CD14-positive monocyte (primary cell): ENCODE measurements at regions not wholly inside any gene's neighbourhood (a gene's known extent, or its start where the extent isn't known, plus 50 kb on each side); places are given as distances from the start of the nearest gene placed in this dataset.
"Not testable (repeated sequence)": the region's sequence is repeated elsewhere in the genome, so short reads cannot be mapped to it uniquely, and the experiment has no call there.

ENCODE experiments used
- DNase-seq, 3 donors: peaks; one replicate each; pipeline ENCODE4 v3.0.0-alpha.2; 2011 to 2022
- H2AFZ ChIP-seq: 2 replicates; pipeline ENCODE4 v1.6.0; 2012; ENCODE audit warnings: mild to moderate bottlenecking, low read depth, low read length, inconsistent platforms; ENCODE audit not compliant: insufficient read depth, poor library complexity, severe bottlenecking
- H3K27ac ChIP-seq, 2 donors: 1 replicate in 1 of 2; 2 replicates in 1 of 2; pipeline ENCODE4 v1.5.1; 2012 to 2013; ENCODE audit warnings: low read length in 2 of 2, control low read depth in 1 of 2, inconsistent platforms in 1 of 2, low read depth in 1 of 2, mild to moderate bottlenecking in 1 of 2
- H3K27me3 ChIP-seq, 2 donors: one replicate each; pipeline versions ENCODE4 v1.6.0 to v1.6.1; 2011 to 2013; ENCODE audit warnings: low read length in 2 of 2; ENCODE audit not compliant: control insufficient read depth in 2 of 2, insufficient read depth in 2 of 2
- H3K36me3 ChIP-seq, 2 donors: replicated peaks in 1 of 2; 1 replicate in 1 of 2; 2 replicates in 1 of 2; pipeline versions ENCODE4 v1.5.1 to v1.6.1; 2012 to 2013; ENCODE audit warnings: low read length in 2 of 2, control low read depth in 1 of 2, inconsistent platforms in 1 of 2, mild to moderate bottlenecking in 1 of 2; ENCODE audit not compliant: insufficient read depth in 2 of 2, control insufficient read depth in 1 of 2
- H3K4me1 ChIP-seq, 2 donors: 1 replicate in 1 of 2; 2 replicates in 1 of 2; pipeline versions ENCODE4 v1.5.1 to v1.6.1; 2012 to 2013; ENCODE audit warnings: low read length in 2 of 2, control low read depth in 1 of 2, inconsistent platforms in 1 of 2, mild to moderate bottlenecking in 1 of 2, moderate library complexity in 1 of 2; ENCODE audit not compliant: insufficient read depth in 2 of 2, control insufficient read depth in 1 of 2
- H3K4me2 ChIP-seq: replicated peaks from 2 replicates; pipeline ENCODE3; 2012; ENCODE audit warnings: low read length, moderate library complexity, mild to moderate bottlenecking; ENCODE audit not compliant: poor library complexity, severe bottlenecking; ENCODE audit errors: extremely low read depth
- H3K4me3 ChIP-seq, 3 experiments: fragments of 200-600 bp in 1 of 3; sonication (generic) in 1 of 3; replicated peaks in 1 of 3; 1 replicate in 2 of 3; 2 replicates in 1 of 3; pipeline ENCODE4 v1.5.1; 2011 to 2013; ENCODE audit warnings: low read length in 3 of 3, mild to moderate bottlenecking in 3 of 3, control low read depth in 2 of 3, low read depth in 2 of 3, inconsistent platforms in 1 of 3, moderate library complexity in 1 of 3
- H3K79me2 ChIP-seq: 2 replicates; pipeline ENCODE4 v1.6.0; 2012; ENCODE audit warnings: mild to moderate bottlenecking, control low read depth, inconsistent platforms, low read length, moderate library complexity; ENCODE audit not compliant: insufficient read depth
- H3K9ac ChIP-seq: 2 replicates; pipeline ENCODE4 v1.6.0; 2017; ENCODE audit warnings: low read length, mild to moderate bottlenecking; ENCODE audit not compliant: insufficient read depth, poor library complexity, severe bottlenecking
- H3K9me3 ChIP-seq, 2 donors: replicated peaks in 1 of 2; 1 replicate in 1 of 2; 2 replicates in 1 of 2; pipeline versions ENCODE4 v1.5.1 to v1.6.1; 2012 to 2013; ENCODE audit warnings: low read length in 2 of 2, control low read depth in 1 of 2; ENCODE audit not compliant: control insufficient read depth in 1 of 2, insufficient read depth in 1 of 2
- H4K20me1 ChIP-seq: 2 replicates; pipeline ENCODE4 v1.6.0; 2012; ENCODE audit warnings: mild to moderate bottlenecking, low read length, control low read depth, moderate library complexity; ENCODE audit not compliant: insufficient read depth
- H3K27ac Mint-ChIP-seq, 7 donors: one replicate each; pipeline ENCODE4 v1.8.0; 2020; ENCODE audit warnings: mild to moderate bottlenecking in 7 of 7, mixed read lengths in 7 of 7, moderate library complexity in 6 of 7, inconsistent platforms in 2 of 7
- H3K27me3 Mint-ChIP-seq, 3 donors: one replicate each; pipeline ENCODE4 v1.8.0; 2021 to 2022; ENCODE audit warnings: low read depth in 3 of 3, mild to moderate bottlenecking in 3 of 3, mixed read lengths in 3 of 3, moderate library complexity in 3 of 3, inconsistent platforms in 1 of 3
- H3K36me3 Mint-ChIP-seq, 2 donors: one replicate each; pipeline ENCODE4 v1.8.0; 2020; ENCODE audit warnings: mixed read lengths in 2 of 2, inconsistent platforms in 1 of 2, mild to moderate bottlenecking in 1 of 2
- H3K4me1 Mint-ChIP-seq: one replicate; pipeline ENCODE4 v1.8.0; 2020; ENCODE audit warnings: mild to moderate bottlenecking, mixed read lengths
- H3K4me3 Mint-ChIP-seq, 2 donors: one replicate each; pipeline ENCODE4 v1.8.0; 2020; ENCODE audit warnings: mild to moderate bottlenecking in 2 of 2, mixed read lengths in 2 of 2, moderate library complexity in 1 of 2
- H3K9me3 Mint-ChIP-seq, 7 donors: one replicate each; pipeline ENCODE4 v1.8.0; 2020 to 2022; ENCODE audit warnings: mixed read lengths in 7 of 7, mild to moderate bottlenecking in 6 of 7, moderate library complexity in 6 of 7, inconsistent platforms in 2 of 7
- CTCF ChIP-seq: fragments of 200-600 bp; IDR thresholded peaks from one replicate; pipeline ENCODE4 v1.8.0; 2022; ENCODE audit warnings: antibody characterized with exemption, mild to moderate bottlenecking
- WGBS: methylation state at CpG from one replicate; pipeline ENCODE4 v1.1.5; 2013; ENCODE audit warnings: missing lambda C conversion rate; ENCODE audit not compliant: insufficient coverage; 5-methylcytosine and 5-hydroxymethylcytosine counted together
- intact Hi-C, 2 donors: fragments of 100-400 bp; cut with micrococcal nuclease; formaldehyde crosslinking; loops; one replicate each; pipeline versions ENCODE4 v1.15.0 to v1.15.1; 2023

DNA sequence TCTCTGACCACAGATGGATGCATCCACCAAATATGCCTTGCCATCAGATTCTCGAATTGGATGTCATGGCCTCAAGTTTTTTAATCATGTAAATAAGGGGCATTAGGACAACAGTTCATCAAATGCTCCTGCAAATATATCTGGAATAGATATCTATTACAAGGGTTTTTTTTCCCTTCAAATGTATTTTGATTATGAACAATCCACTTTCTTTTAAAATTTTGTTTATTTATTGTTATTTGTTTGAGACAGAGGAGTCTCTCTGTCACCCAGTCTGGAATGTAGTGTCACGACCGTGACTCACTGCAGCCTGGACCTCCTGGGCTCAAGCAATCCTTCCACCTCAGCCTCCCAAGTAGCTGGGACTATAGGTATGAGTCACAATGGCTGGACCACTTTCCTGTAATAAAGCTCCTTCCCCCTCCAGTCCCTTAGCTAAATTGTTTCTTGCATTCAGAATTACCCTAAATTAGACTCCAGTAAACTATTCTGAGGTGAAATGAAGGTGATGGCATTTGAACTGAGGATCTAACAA is 1412.1 kb downstream of the EFNA5 start:
- DNase-seq = no peak
- Histone ChIP-seq H3K9ac (no peak overlapping the region), H4K20me1 (no peaks in the 10 kb centered on the region), H3K4me1 (no peaks in the 10 kb centered on the region), H3K27ac (no peak overlapping the region), H2AFZ (no peak overlapping the region), H3K4me2 (no peak overlapping the region), H3K27me3 (no peaks in the 10 kb centered on the region), H3K4me3 (no peak overlapping the region), H3K79me2 (no peaks in the 10 kb centered on the region), H3K9me3 (peaks cover 5 to 8% of the 10 kb centered on the region in 2 donors), H3K36me3 (no peaks in the 10 kb centered on the region)
- no CpG with 5 or more reads among the region's 3 CpGs for WGBS
- Mint-ChIP-seq H3K36me3 (no peaks in the 10 kb centered on the region), H3K27me3 (peaks cover 0 to 1% (median 0%) of the 10 kb centered on the region in 3 donors), H3K27ac (no peak overlapping the region), H3K4me1 (no peaks in the 10 kb centered on the region), H3K4me3 (no peak overlapping the region), H3K9me3 (peaks cover 0 to 5% (median 0%) of the 10 kb centered on the region in 7 donors)
- intact Hi-C loops = no loop called here
- no peak for TF ChIP-seq CTCF

DNA sequence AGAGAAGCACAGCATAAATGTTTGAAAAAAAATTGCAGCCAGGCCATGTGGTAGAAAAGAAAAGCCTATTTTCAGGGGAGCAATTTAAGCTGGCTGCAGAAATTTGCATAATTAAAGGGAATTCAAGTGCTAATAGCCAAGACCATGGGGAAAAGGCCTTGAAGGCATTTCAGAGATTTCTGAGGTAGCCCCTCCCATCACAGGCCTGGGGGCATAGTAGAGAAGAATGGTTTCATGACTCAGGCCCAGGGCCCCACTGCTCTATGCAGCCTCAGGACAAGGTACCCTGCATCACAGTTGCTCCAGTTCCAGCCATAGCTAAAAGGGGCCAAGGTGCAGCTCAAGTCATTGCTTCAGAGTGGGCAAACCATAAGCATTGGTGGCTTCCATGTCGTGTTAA is 1416.0 kb downstream of the EFNA5 start:
- no peaks in the 10 kb centered on the region for H3K4me1 Mint-ChIP-seq
- H3K9me3 Mint-ChIP-seq = peaks cover 0 to 5% (median 0%) of the 10 kb centered on the region in 7 donors
- peaks cover 0 to 1% (median 0%) of the 10 kb centered on the region in 3 donors for H3K27me3 Mint-ChIP-seq
- Histone ChIP-seq H3K27me3 (no peaks in the 10 kb centered on the region), H3K9me3 (peaks cover 5 to 8% of the 10 kb centered on the region in 2 donors), H4K20me1 (no peaks in the 10 kb centered on the region), H3K27ac (no peak overlapping the region), H3K36me3 (no peaks in the 10 kb centered on the region), H3K9ac (no peak overlapping the region), H3K79me2 (no peaks in the 10 kb centered on the region), H2AFZ (no peak overlapping the region), H3K4me3 (no peak overlapping the region), H3K4me1 (no peaks in the 10 kb centered on the region), H3K4me2 (no peak overlapping the region)
- 80% methylated on average over 1 of the region's 1 CpG for WGBS
- H3K36me3 Mint-ChIP-seq = no peaks in the 10 kb centered on the region
- intact Hi-C loops = no loop called here
- no peak overlapping the region for H3K4me3 Mint-ChIP-seq
- DNase-seq = no peak
- H3K27ac Mint-ChIP-seq = no peak overlapping the region
- TF ChIP-seq CTCF = no peak

DNA sequence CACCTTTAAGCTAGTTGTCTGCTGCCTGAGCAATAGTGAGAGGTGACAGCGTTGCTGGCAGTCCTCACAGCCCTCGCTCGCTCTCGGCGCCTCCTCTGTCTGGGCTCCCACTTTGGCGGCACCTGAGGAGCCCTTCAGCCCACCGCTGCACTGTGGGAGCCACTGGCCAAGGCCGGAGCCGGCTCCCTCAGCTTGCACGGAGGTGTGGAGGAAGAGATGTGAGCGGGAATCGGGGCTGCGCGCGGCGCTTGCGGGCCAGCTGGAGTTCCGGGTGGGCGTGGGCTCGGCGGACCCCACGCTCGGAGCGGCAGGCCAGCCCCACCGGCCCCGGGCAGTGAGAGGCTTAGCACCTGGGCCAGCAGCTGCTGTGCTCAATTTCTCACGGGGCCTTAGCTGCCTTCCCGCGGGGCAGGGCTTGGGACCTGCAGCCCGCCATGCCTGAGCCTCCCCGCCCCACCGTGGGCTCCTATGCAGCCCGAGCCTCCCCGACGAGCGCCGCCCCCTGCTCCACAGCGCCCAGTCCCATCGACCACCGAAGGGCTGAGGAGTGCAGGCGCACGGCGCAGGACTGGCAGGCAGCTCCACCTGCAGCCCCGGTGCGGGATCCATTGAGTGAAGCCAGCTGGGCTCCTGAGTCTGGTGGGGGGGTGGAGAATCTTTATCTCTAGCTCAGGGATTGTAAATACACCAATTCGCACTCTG is 1424.5 kb downstream of the EFNA5 start:
- H3K9me3 Mint-ChIP-seq = peaks cover 0 to 11% (median 8%) of the 10 kb centered on the region in 7 donors
- H3K9ac ChIP-seq, H3K27ac Mint-ChIP-seq, H3K36me3 Mint-ChIP-seq, H3K36me3 ChIP-seq, H3K79me2 ChIP-seq, H3K4me3 Mint-ChIP-seq, H4K20me1 ChIP-seq, H3K27me3 ChIP-seq, intact Hi-C loops, H3K27ac ChIP-seq, H3K9me3 ChIP-seq, H3K4me3 ChIP-seq, H3K4me1 ChIP-seq, H2AFZ ChIP-seq, H3K4me2 ChIP-seq, DNase-seq, H3K27me3 Mint-ChIP-seq, H3K4me1 Mint-ChIP-seq: not testable (repeated sequence)
- 94% methylated on average over 37 of the region's 46 CpGs for WGBS
